IMR-90 (cell line): ENCODE measurements at regions not wholly inside any gene's neighbourhood (a gene's known extent, or its start where the extent isn't known, plus 50 kb on each side); places are given as distances from the start of the nearest gene placed in this dataset.

ENCODE experiments used
- ATAC-seq: fragments of 200-7000 bp; cut with Tn5 transposase; 2 replicates; pipeline ENCODE4 v1.9.1; 2020; ENCODE audit warnings: low read depth, mild to moderate bottlenecking, moderate library complexity
- BruUV-seq: library from RNA; stranded (reverse); fragments of 400-500 nt; replicated peaks from 2 replicates; lab custom pipeline; 2021; lab: Mats Ljungman, UMichigan
- CTCF ChIA-PET: fragments of 300-600 bp; formaldehyde crosslinking; extraction: SDS; loops from one replicate; lab custom pipeline; 2021; ENCODE audit warnings: antibody characterized with exemption; lab: Yijun Ruan, JAX
- POLR2A ChIA-PET: fragments of 300-600 bp; sonication (Branson Sonifier 250); formaldehyde crosslinking; loops from one replicate; lab custom pipeline; 2022; ENCODE audit warnings: antibody characterized with exemption; ENCODE audit not compliant: unreplicated experiment; lab: Charles Lee
- DNase-seq: peaks from one replicate; pipeline ENCODE4 v3.0.0; 2013
- H2AFZ ChIP-seq: replicated peaks from 2 replicates; pipeline ENCODE3; 2013; ENCODE audit warnings: low read length, mild to moderate bottlenecking; ENCODE audit not compliant: poor library complexity
- H2AK5ac ChIP-seq: 2 replicates; pipeline ENCODE4 v1.6.1; 2013; ENCODE audit warnings: low read depth, low read length, inconsistent platforms
- H2AK9ac ChIP-seq: replicated peaks from 2 replicates; pipeline ENCODE3; 2013; ENCODE audit warnings: mild to moderate bottlenecking, low read depth, low read length, moderate library complexity; ENCODE audit not compliant: poor library complexity
- H2BK120ac ChIP-seq: 2 replicates; pipeline ENCODE4 v1.6.1; 2013; ENCODE audit warnings: low read depth, low read length, inconsistent platforms
- H2BK15ac ChIP-seq: 3 replicates; pipeline ENCODE4 v1.6.1; 2013; ENCODE audit warnings: low read depth, low read length, inconsistent platforms
- H2BK20ac ChIP-seq: 2 replicates; pipeline ENCODE4 v1.6.1; 2013; ENCODE audit warnings: low read depth, mild to moderate bottlenecking, inconsistent platforms, low read length, moderate library complexity
- H2BK5ac ChIP-seq: 2 replicates; pipeline ENCODE4 v1.6.1; 2013; ENCODE audit warnings: mild to moderate bottlenecking, low read depth, low read length, inconsistent platforms; ENCODE audit not compliant: poor library complexity, severe bottlenecking
- H3K14ac ChIP-seq: replicated peaks from 2 replicates; pipeline ENCODE4 v1.6.1; 2013; ENCODE audit warnings: low read depth, low read length, inconsistent platforms
- H3K18ac ChIP-seq: 2 replicates; pipeline ENCODE4 v1.6.1; 2013; ENCODE audit warnings: low read depth, low read length, control low read depth
- H3K23ac ChIP-seq: 2 replicates; pipeline ENCODE4 v1.6.1; 2013; ENCODE audit warnings: low read depth, low read length, inconsistent platforms
- H3K27ac ChIP-seq: 2 replicates; pipeline ENCODE4 v1.5.1; 2013; ENCODE audit warnings: mild to moderate bottlenecking, control low read depth, low read length; ENCODE audit not compliant: insufficient read depth
- H3K27me3 ChIP-seq: 2 replicates; pipeline ENCODE4 v1.6.1; 2013; ENCODE audit warnings: low read length; ENCODE audit not compliant: control insufficient read depth, insufficient read depth
- H3K36me3 ChIP-seq: 2 replicates; pipeline ENCODE4 v1.6.1; 2013; ENCODE audit warnings: low read length, mixed read lengths; ENCODE audit not compliant: control insufficient read depth, insufficient read depth
- H3K4ac ChIP-seq: 2 replicates; pipeline ENCODE4 v1.6.1; 2013; ENCODE audit warnings: low read depth, low read length, inconsistent platforms
- H3K4me1 ChIP-seq: 2 replicates; pipeline ENCODE4 v1.6.1; 2013; ENCODE audit warnings: low read length, mixed read lengths; ENCODE audit not compliant: control insufficient read depth, insufficient read depth
- H3K4me2 ChIP-seq: 2 replicates; pipeline ENCODE4 v1.6.1; 2013; ENCODE audit warnings: low read depth, mild to moderate bottlenecking, control low read depth, low read length, moderate library complexity
- H3K4me3 ChIP-seq: 2 replicates; pipeline ENCODE4 v1.5.1; 2013; ENCODE audit warnings: low read depth, mild to moderate bottlenecking, control low read depth, low read length, moderate library complexity; ENCODE audit not compliant: insufficient read depth
- H3K56ac ChIP-seq: 2 replicates; pipeline ENCODE4 v1.6.1; 2013; ENCODE audit warnings: low read length, inconsistent platforms; ENCODE audit not compliant: insufficient read depth; ENCODE audit errors: extremely low read depth
- H3K79me1 ChIP-seq, 2 experiments: 2 replicates each; pipeline ENCODE4 v1.6.1; 2013; ENCODE audit warnings: low read length in 2 of 2, inconsistent platforms in 1 of 2, low read depth in 1 of 2
- H3K9ac ChIP-seq: 2 replicates; pipeline ENCODE4 v1.6.1; 2013; ENCODE audit warnings: low read depth, low read length, control low read depth
- H3K9me1 ChIP-seq: 2 replicates; pipeline ENCODE4 v1.6.1; 2013; ENCODE audit warnings: low read length, inconsistent platforms; ENCODE audit not compliant: insufficient read depth
- H3K9me3 ChIP-seq: 2 replicates; pipeline ENCODE4 v1.6.1; 2013; ENCODE audit warnings: low read length; ENCODE audit not compliant: control insufficient read depth, insufficient read depth
- H4K20me1 ChIP-seq: 2 replicates; pipeline ENCODE4 v1.6.1; 2013; ENCODE audit warnings: low read length, inconsistent platforms; ENCODE audit not compliant: insufficient read depth
- H4K5ac ChIP-seq: 2 replicates; pipeline ENCODE4 v1.6.1; 2013; ENCODE audit warnings: mild to moderate bottlenecking, low read depth, low read length, control low read depth
- H4K8ac ChIP-seq, 2 experiments: 2 replicates each; pipeline ENCODE4 v1.6.1; 2013; ENCODE audit warnings: low read depth in 2 of 2, low read length in 2 of 2, control low read depth in 1 of 2, inconsistent platforms in 1 of 2
- H4K91ac ChIP-seq: 2 replicates; pipeline ENCODE4 v1.6.1; 2013; ENCODE audit warnings: low read depth, low read length, inconsistent platforms; ENCODE audit not compliant: insufficient read depth
- BHLHE40 ChIP-seq: fragments of 150-350 bp; IDR thresholded peaks from 2 replicates; pipeline ENCODE4 v1.6.1; 2016; ENCODE audit warnings: mild to moderate bottlenecking, low read depth, low read length
- CEBPB ChIP-seq: IDR thresholded peaks from 2 replicates; pipeline ENCODE4 v1.6.1; 2012; ENCODE audit warnings: low read depth, low read length, improper control_type of control experiment
- CHD1 ChIP-seq: IDR thresholded peaks from 2 replicates; pipeline ENCODE4 v1.6.1; 2012; ENCODE audit warnings: low read depth, low read length, improper control_type of control experiment
- CTCF ChIP-seq: conservative IDR thresholded peaks from 2 replicates; pipeline ENCODE4 v1.5.1; 2012; ENCODE audit warnings: mild to moderate bottlenecking, low read depth, low read length, improper control_type of control experiment
- ELK1 ChIP-seq: fragments of 150-350 bp; IDR thresholded peaks from 2 replicates; pipeline ENCODE4 v1.6.1; 2016; ENCODE audit warnings: low read depth, mild to moderate bottlenecking, low read length, moderate library complexity, borderline replicate concordance
- FOS ChIP-seq: fragments of 150-350 bp; IDR thresholded peaks from 2 replicates; pipeline ENCODE4 v1.6.1; 2016; ENCODE audit warnings: low read depth, low read length
- MAFK ChIP-seq: IDR thresholded peaks from 2 replicates; pipeline ENCODE4 v1.6.1; 2012; ENCODE audit warnings: low read depth, low read length, improper control_type of control experiment
- MAZ ChIP-seq: IDR thresholded peaks from 2 replicates; pipeline ENCODE4 v1.6.1; 2012; ENCODE audit warnings: low read depth, mild to moderate bottlenecking, low read length, improper control_type of control experiment, moderate library complexity, borderline replicate concordance
- MXI1 ChIP-seq: IDR thresholded peaks from 2 replicates; pipeline ENCODE4 v1.6.1; 2012; ENCODE audit warnings: low read depth, mild to moderate bottlenecking, low read length, moderate library complexity, borderline replicate concordance
- NFE2L2 ChIP-seq: fragments of 150-350 bp; IDR thresholded peaks from 2 replicates; pipeline ENCODE4 v1.6.1; 2016; ENCODE audit warnings: low read depth, mild to moderate bottlenecking, low read length
- POLR2A ChIP-seq: IDR thresholded peaks from 2 replicates; pipeline ENCODE4 v1.6.1; 2012; ENCODE audit warnings: mild to moderate bottlenecking, low read depth, low read length
- RAD21 ChIP-seq: IDR thresholded peaks from 2 replicates; pipeline ENCODE4 v1.6.1; 2012; ENCODE audit warnings: low read length, improper control_type of control experiment
- RCOR1 ChIP-seq: IDR thresholded peaks from 2 replicates; pipeline ENCODE4 v1.6.1; 2012; ENCODE audit warnings: mild to moderate bottlenecking, low read length, improper control_type of control experiment; ENCODE audit not compliant: insufficient replicate concordance
- RFX5 ChIP-seq: IDR thresholded peaks from 2 replicates; pipeline ENCODE4 v1.8.0; 2012; ENCODE audit warnings: low read depth, mild to moderate bottlenecking, low read length, moderate library complexity
- WGBS, 2 experiments: methylation state at CpG; one replicate each; pipeline versions ENCODE4 v1.1.5 to v1.1.7; 2013; ENCODE audit warnings: missing lambda C conversion rate in 2 of 2; ENCODE audit not compliant: insufficient read length in 1 of 2; ENCODE audit errors: extremely low coverage in 2 of 2; 5-methylcytosine and 5-hydroxymethylcytosine counted together
- dilution Hi-C: fragments of 300-500 bp; cut with HindIII; formaldehyde crosslinking; loops from one replicate; pipeline ENCODE4 v1.14.3; 2018; ENCODE audit warnings: low sequenced_read_pairs; ENCODE audit not compliant: unreplicated experiment
- in situ Hi-C: fragments of 300-500 bp; cut with MboI; formaldehyde crosslinking; loops from 3 replicates; pipeline ENCODE4 v1.14.3; 2019; ENCODE audit warnings: low sequenced_read_pairs, inconsistent platforms, mixed read lengths
- intact Hi-C: fragments of 100-400 bp; cut with micrococcal nuclease; formaldehyde crosslinking; loops from 2 replicates; pipeline ENCODE4 v1.10.0; 2022
- TF ChIP-seq, protein P1 (sequence below): fragments of 150-350 bp; IDR thresholded peaks from 2 replicates; pipeline ENCODE4 v1.6.1; 2017; ENCODE audit warnings: mild to moderate bottlenecking, antibody characterized with exemption, low read length, low read depth

- no peak for TF ChIP-seq CHD1
- TF ChIP-seq MAZ, result no peak
- TF ChIP-seq MAFK, result no peak
These were observed 81.2 kb upstream of the CAB39 start (continued) for GRCh38 chr2:230631470-230631869.

DNA sequence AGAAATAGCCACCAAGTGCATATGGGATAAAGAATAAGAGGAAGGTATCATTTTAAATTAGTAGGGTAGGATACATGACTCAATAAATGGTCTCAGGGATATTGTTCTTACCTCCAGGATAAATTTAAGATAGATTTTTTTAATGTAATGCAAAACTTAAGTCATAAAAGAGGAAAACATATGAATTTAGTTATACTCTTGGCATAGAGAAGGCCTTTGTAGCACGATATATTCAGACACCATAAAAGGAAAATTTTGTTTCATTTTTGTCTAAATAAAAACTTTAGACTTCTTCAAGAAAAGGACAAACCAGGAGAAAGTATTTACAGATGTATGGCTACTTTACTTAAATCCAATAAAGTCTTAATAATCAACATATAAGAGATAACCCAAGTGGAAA lies 78.5 kb upstream of the CAB39 start:
- no peak overlapping the region for H3K9ac ChIP-seq
- no peaks in the 10 kb centered on the region for H3K79me1 ChIP-seq
- intact Hi-C loops, result loop anchor here (5.0 kb wide), 1 partner anchor 163 kb away; no protein-coding TSS in a partner anchor
- H2AFZ ChIP-seq, result no peak overlapping the region
- H2AK9ac ChIP-seq, result no peak overlapping the region
- no peak overlapping the region for H3K23ac ChIP-seq
- no TSS peak for BruUV-seq
- ATAC-seq (no peak), DNase-seq (no peak)
- dilution Hi-C loops, result no loop called here
- no peak overlapping the region for H3K4me2 ChIP-seq
- no peak overlapping the region for H3K18ac ChIP-seq
- no peak overlapping the region for H3K4ac ChIP-seq
- H3K9me1 ChIP-seq, result no peaks in the 10 kb centered on the region
- no peak overlapping the region for H3K14ac ChIP-seq
- no peak overlapping the region for H4K91ac ChIP-seq
- no peak overlapping the region for H3K27ac ChIP-seq
- H4K20me1 ChIP-seq, result no peaks in the 10 kb centered on the region
- H3K4me1 ChIP-seq, result no peaks in the 10 kb centered on the region
- TF ChIP-seq BHLHE40 (no peak), CTCF (no peak), ELK1 (no peak), RCOR1 (no peak), RAD21 (no peak), RFX5 (no peak), NFE2L2 (no peak), MXI1 (no peak), CHD1 (no peak), POLR2A (no peak), FOS (no peak), MAFK (no peak), CEBPB (no peak)
- TF ChIP-seq, protein P1, sequence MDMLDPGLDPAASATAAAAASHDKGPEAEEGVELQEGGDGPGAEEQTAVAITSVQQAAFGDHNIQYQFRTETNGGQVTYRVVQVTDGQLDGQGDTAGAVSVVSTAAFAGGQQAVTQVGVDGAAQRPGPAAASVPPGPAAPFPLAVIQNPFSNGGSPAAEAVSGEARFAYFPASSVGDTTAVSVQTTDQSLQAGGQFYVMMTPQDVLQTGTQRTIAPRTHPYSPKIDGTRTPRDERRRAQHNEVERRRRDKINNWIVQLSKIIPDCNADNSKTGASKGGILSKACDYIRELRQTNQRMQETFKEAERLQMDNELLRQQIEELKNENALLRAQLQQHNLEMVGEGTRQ, result no peak
- WGBS, 2 experiments, result no CpG with 5 or more reads among the region's 1 CpG
- no peak overlapping the region for H4K8ac ChIP-seq
- H3K4me3 ChIP-seq, result no peak overlapping the region
- no peaks in the 10 kb centered on the region for H3K9me3 ChIP-seq
- POLR2A ChIA-PET, result no interaction called here
- no peak overlapping the region for H2AK5ac ChIP-seq
- in situ Hi-C loops, result no loop called here
- H3K56ac ChIP-seq, result no peak overlapping the region
- no peaks in the 10 kb centered on the region for H3K27me3 ChIP-seq
- H2BK120ac ChIP-seq, result no peak overlapping the region
- no peak overlapping the region for H2BK5ac ChIP-seq
- no peak overlapping the region for H4K5ac ChIP-seq
- H3K36me3 ChIP-seq, result no peaks in the 10 kb centered on the region
- H2BK20ac ChIP-seq, result no peak overlapping the region
- CTCF ChIA-PET, result interaction anchor here (0.6 to 0.7 kb wide), 2 partner anchors 340 to 659 kb away, joined by 5 to 6 read pairs; no protein-coding TSS in a partner anchor
- H2BK15ac ChIP-seq, result no peak overlapping the region
